H9 (cell line): ENCODE measurements at regions not wholly inside any gene's neighbourhood (a gene's known extent, or its start where the extent isn't known, plus 50 kb on each side); places are given as distances from the start of the nearest gene placed in this dataset.

ENCODE experiments used
- DNase-seq: peaks from one replicate; pipeline ENCODE4 v3.0.0-alpha.2; 2017
- H2AFZ ChIP-seq: one replicate; pipeline ENCODE4 v1.6.1; 2013; ENCODE audit warnings: mild to moderate bottlenecking, low read length, control low read depth, moderate library complexity
- H2AK5ac ChIP-seq: 2 replicates; pipeline ENCODE4 v1.6.1; 2013; ENCODE audit warnings: low read length, control low read depth, mixed read lengths; ENCODE audit not compliant: insufficient read length
- H2BK120ac ChIP-seq: one replicate; pipeline ENCODE4 v1.6.1; 2013; ENCODE audit warnings: low read depth, mild to moderate bottlenecking, low read length, control low read depth, inconsistent platforms; ENCODE audit not compliant: poor library complexity, severe bottlenecking
- H2BK12ac ChIP-seq: 2 replicates; pipeline ENCODE4 v1.6.1; 2013; ENCODE audit warnings: low read length, control low read depth, mixed read lengths, low read depth; ENCODE audit not compliant: insufficient read length
- H2BK15ac ChIP-seq: 2 replicates; pipeline ENCODE4 v1.6.1; 2013; ENCODE audit warnings: low read depth, low read length, control low read depth
- H2BK20ac ChIP-seq: one replicate; pipeline ENCODE4 v1.6.1; 2013; ENCODE audit warnings: low read depth, mild to moderate bottlenecking, low read length, control low read depth, inconsistent platforms; ENCODE audit not compliant: poor library complexity, severe bottlenecking
- H2BK5ac ChIP-seq: 2 replicates; pipeline ENCODE4 v1.6.1; 2013; ENCODE audit warnings: low read length, control low read depth, mixed read lengths; ENCODE audit not compliant: insufficient read length
- H3K14ac ChIP-seq: 2 replicates; pipeline ENCODE4 v1.6.1; 2013; ENCODE audit warnings: low read length, control low read depth; ENCODE audit not compliant: insufficient read depth
- H3K18ac ChIP-seq: 2 replicates; pipeline ENCODE4 v1.6.1; 2013; ENCODE audit warnings: low read depth, mild to moderate bottlenecking, mixed read lengths, low read length, control low read depth; ENCODE audit not compliant: insufficient read length
- H3K23ac ChIP-seq: 2 replicates; pipeline ENCODE4 v1.6.1; 2013; ENCODE audit warnings: low read length, control low read depth, mixed read lengths, low read depth; ENCODE audit not compliant: insufficient read length
- H3K23me2 ChIP-seq: 2 replicates; pipeline ENCODE4 v1.6.1; 2013; ENCODE audit warnings: low read depth, mild to moderate bottlenecking, mixed read lengths, low read length, control low read depth; ENCODE audit not compliant: insufficient read length, poor library complexity, severe bottlenecking
- H3K27ac ChIP-seq: 2 replicates; pipeline ENCODE4 v1.5.1; 2013; ENCODE audit warnings: low read length, control low read depth, mixed read lengths, low read depth; ENCODE audit not compliant: insufficient read length
- H3K27me3 ChIP-seq: 2 replicates; pipeline ENCODE4 v1.6.1; 2013; ENCODE audit warnings: low read length, control low read depth, inconsistent platforms; ENCODE audit not compliant: insufficient read depth
- H3K4ac ChIP-seq: 2 replicates; pipeline ENCODE4 v1.6.1; 2013; ENCODE audit warnings: low read depth, mild to moderate bottlenecking, control low read depth, inconsistent platforms, low read length, moderate library complexity
- H3K4me1 ChIP-seq: 2 replicates; pipeline ENCODE4 v1.6.1; 2013; ENCODE audit warnings: low read length, control low read depth, inconsistent platforms; ENCODE audit not compliant: insufficient read depth
- H3K4me2 ChIP-seq: 2 replicates; pipeline ENCODE4 v1.6.1; 2013; ENCODE audit warnings: low read length, control low read depth, mixed read lengths; ENCODE audit not compliant: insufficient read length, insufficient read depth
- H3K56ac ChIP-seq: 2 replicates; pipeline ENCODE4 v1.6.1; 2013; ENCODE audit warnings: low read depth, mild to moderate bottlenecking, mixed read lengths, low read length, control low read depth; ENCODE audit not compliant: insufficient read length
- H3K79me1 ChIP-seq: 2 replicates; pipeline ENCODE4 v1.6.1; 2013; ENCODE audit warnings: low read depth, mild to moderate bottlenecking, moderate library complexity, low read length, control low read depth, inconsistent platforms; ENCODE audit not compliant: insufficient read depth, poor library complexity, severe bottlenecking
- H3K79me2 ChIP-seq: 2 replicates; pipeline ENCODE4 v1.6.1; 2013; ENCODE audit warnings: low read length, control low read depth, inconsistent platforms; ENCODE audit not compliant: insufficient read depth
- H3K9ac ChIP-seq: 2 replicates; pipeline ENCODE4 v1.6.1; 2013; ENCODE audit warnings: low read length, control low read depth, mixed read lengths; ENCODE audit not compliant: insufficient read length; ENCODE audit errors: extremely low read depth
- H3K9me3 ChIP-seq: one replicate; pipeline ENCODE4 v1.6.1; 2013; ENCODE audit warnings: low read depth, low read length, inconsistent platforms; ENCODE audit not compliant: control insufficient read depth
- H3T11ph ChIP-seq: one replicate; pipeline ENCODE4 v1.6.1; 2013; ENCODE audit warnings: mild to moderate bottlenecking, low read length, control low read depth, inconsistent platforms
- H4K20me1 ChIP-seq: one replicate; pipeline ENCODE4 v1.6.1; 2013; ENCODE audit not compliant: control insufficient read depth, insufficient read length, insufficient read depth
- H4K5ac ChIP-seq: 2 replicates; pipeline ENCODE4 v1.6.1; 2013; ENCODE audit warnings: low read depth, mild to moderate bottlenecking, mixed read lengths, low read length, control low read depth; ENCODE audit not compliant: insufficient read length
- H4K8ac ChIP-seq: replicated peaks from 2 replicates; pipeline ENCODE4 v1.6.1; 2013; ENCODE audit warnings: low read length, control low read depth, mixed read lengths, low read depth; ENCODE audit not compliant: insufficient read length
- H4K91ac ChIP-seq: 2 replicates; pipeline ENCODE4 v1.6.1; 2013; ENCODE audit warnings: low read depth, mild to moderate bottlenecking, moderate library complexity, mixed read lengths, low read length, control low read depth; ENCODE audit not compliant: insufficient read length
- H3K27ac Mint-ChIP-seq, 3 experiments: 2 replicates in 2 of 3; 3 replicates in 1 of 3; pipeline ENCODE4 v1.8.0; 2020 to 2021; ENCODE audit warnings: mixed read lengths in 3 of 3, mild to moderate bottlenecking in 1 of 3, moderate library complexity in 1 of 3
- H3K27me3 Mint-ChIP-seq: 2 replicates; pipeline ENCODE4 v1.8.0; 2021; ENCODE audit warnings: low read depth, mild to moderate bottlenecking, moderate library complexity, mixed read lengths
- H3K36me3 Mint-ChIP-seq, 3 experiments: 2 replicates in 2 of 3; 3 replicates in 1 of 3; pipeline ENCODE4 v1.8.0; 2020 to 2021; ENCODE audit warnings: low read depth in 3 of 3, mixed read lengths in 3 of 3; ENCODE audit not compliant: insufficient read depth in 1 of 3
- H3K4me1 Mint-ChIP-seq, 2 experiments: 2 replicates each; pipeline ENCODE4 v1.8.0; 2020; ENCODE audit warnings: mixed read lengths in 2 of 2
- H3K4me3 Mint-ChIP-seq, 2 experiments: 2 replicates in 1 of 2; 3 replicates in 1 of 2; pipeline ENCODE4 v1.8.0; 2020 to 2021; ENCODE audit warnings: mild to moderate bottlenecking in 2 of 2, mixed read lengths in 2 of 2, moderate library complexity in 1 of 2
- H3K9me3 Mint-ChIP-seq, 2 experiments: 2 replicates in 1 of 2; 3 replicates in 1 of 2; pipeline ENCODE4 v1.8.0; 2020; ENCODE audit warnings: mild to moderate bottlenecking in 2 of 2, mixed read lengths in 2 of 2, moderate library complexity in 1 of 2
- CTCF ChIP-seq: fragments of 200-600 bp; sonication (generic); conservative IDR thresholded peaks from 3 replicates; pipeline ENCODE4 v1.8.0; 2021; ENCODE audit warnings: antibody characterized with exemption, mild to moderate bottlenecking
- WGBS: extraction: QIAGEN DNeasy Blood & Tissue Kit; methylation state at CpG from one replicate; pipeline ENCODE4 v1.1.7; 2013; ENCODE audit warnings: missing lambda C conversion rate, low lambda C conversion rate, mixed read lengths; ENCODE audit not compliant: insufficient read length; ENCODE audit errors: extremely low coverage; 5-methylcytosine and 5-hydroxymethylcytosine counted together

- Histone ChIP-seq H3T11ph (no peak overlapping the region), H3K18ac (no peak overlapping the region), H4K20me1 (no peaks in the 10 kb centered on the region), H4K91ac (no peak overlapping the region), H3K14ac (no peak overlapping the region), H2BK15ac (no peak overlapping the region), H3K4ac (no peak overlapping the region), H2BK20ac (no peak overlapping the region), H3K27ac (no peak overlapping the region), H4K8ac (no peak overlapping the region), H3K23ac (no peak overlapping the region), H2BK5ac (no peak overlapping the region), H2AK5ac (no peak overlapping the region), H3K23me2 (no peaks in the 10 kb centered on the region), H2BK12ac (no peak overlapping the region), H3K4me1 (no peaks in the 10 kb centered on the region; the same call in 1 of the 2 replicates), H3K9ac (no peak overlapping the region), H3K56ac (no peak overlapping the region), H3K27me3 (no peaks in the 10 kb centered on the region), H3K79me2 (0 out of 2 replicates have a peak, but pooled peaks cover 2% of the 10 kb centered on the region), H2BK120ac (no peak overlapping the region), H3K9me3 (no peaks in the 10 kb centered on the region), H3K79me1 (no peaks in the 10 kb centered on the region), H3K4me2 (no peak overlapping the region), H2AFZ (no peak overlapping the region), H4K5ac (no peak overlapping the region)
- DNase-seq, result no peak
- Mint-ChIP-seq H3K27me3 (peaks cover 6% of the 10 kb centered on the region), H3K4me1 (peaks cover 0 to 7% of the 10 kb centered on the region in 2 experiments; a peak in 2 of 4 replicates), H3K27ac (no peak overlapping the region), H3K4me3 (no peak overlapping the region), H3K36me3 (no peaks in the 10 kb centered on the region), H3K9me3 (no peaks in the 10 kb centered on the region)
- WGBS, result no CpG with 5 or more reads among the region's 2 CpGs
- TF ChIP-seq CTCF, result no peak
Measured at GRCh38 chr2:118670276-118670675, 177.2 kb downstream of the EN1 start.
